ENCODE measurements at regions not wholly inside any gene's neighbourhood (a gene's known extent, or its start where the extent isn't known, plus 50 kb on each side); places are given as distances from the start of the nearest gene placed in this dataset.

- DNase-seq, result no peak
Observed at GRCh38 chr7:18262058-18262457, 233.5 kb upstream of the HDAC9 start.

DNA sequence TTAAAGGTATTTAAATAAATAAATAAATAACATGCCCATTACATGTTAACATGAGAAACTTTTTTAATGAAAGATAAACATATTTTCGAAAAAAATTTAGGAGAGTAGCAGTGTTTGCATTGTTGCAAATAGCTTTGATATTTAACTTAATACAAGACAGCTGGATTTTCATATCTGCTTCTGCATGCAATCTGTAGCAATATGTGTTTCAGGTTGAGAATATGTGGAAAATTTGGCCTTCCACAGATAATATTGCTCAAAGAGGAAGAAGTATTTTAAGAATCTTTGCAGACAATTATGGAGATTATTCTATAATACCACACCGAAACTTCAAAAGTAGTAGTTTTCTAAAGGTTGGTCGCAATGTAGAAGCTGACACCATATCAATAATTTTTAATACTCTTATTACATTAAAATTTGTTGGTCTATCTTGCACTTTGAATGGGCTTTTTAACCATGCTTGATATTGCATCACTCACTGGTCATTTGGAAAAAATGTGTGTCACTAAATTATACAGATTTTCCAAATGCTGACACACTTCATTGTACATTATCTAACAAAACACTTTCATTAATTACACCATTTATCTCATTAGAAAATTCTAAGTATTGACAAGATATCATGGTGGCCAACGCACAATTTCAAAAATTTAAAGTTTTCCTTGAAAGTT, 229.8 kb upstream of the HDAC9 start:
- DNase-seq, result no peak

- no peak for DNase-seq
Observed at GRCh38 chr7:18268571-18268970, 227.0 kb upstream of the HDAC9 start.

- no peak for DNase-seq
Observed at GRCh38 chr7:18276380-18276779, 219.2 kb upstream of the HDAC9 start.

DNA sequence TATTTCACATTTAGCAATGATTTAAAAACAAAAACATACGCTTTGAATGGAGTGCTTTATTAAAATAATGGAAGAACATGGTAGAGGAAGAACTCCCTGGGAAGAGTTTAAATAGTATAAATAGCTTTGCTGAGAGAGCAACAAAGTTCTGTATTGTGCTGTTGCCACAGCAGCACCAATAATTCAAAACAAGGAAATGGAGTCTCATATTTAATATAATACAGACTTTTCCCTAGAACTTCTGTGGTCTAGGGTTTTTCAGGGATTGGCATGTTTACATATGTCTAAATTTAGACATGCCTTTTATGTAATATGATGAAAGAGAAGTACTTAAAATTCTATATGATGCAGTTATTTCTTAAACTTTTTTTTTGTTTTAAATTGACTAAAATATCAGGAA, 217.2 kb upstream of the HDAC9 start:
- no peak for DNase-seq

DNA sequence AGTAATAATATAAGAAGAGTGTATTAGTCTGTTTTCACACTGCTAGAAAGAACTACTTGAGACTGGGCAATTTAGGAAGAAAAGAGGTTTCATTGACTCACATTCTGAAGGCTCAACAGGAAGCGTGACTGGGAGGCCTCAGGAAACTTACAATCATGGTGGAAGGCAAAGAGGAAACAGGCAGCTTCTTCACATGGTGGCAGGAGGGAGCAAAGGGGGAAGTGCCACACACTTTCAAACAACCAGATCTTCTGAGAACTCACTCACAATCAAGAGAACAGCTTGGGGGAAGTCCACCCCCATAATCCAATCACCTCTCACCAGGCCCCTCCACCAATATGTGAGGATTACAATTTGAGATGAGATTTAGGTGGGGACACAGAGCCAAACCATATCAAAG, 212.5 kb upstream of the HDAC9 start:
- no peak for DNase-seq

DNA sequence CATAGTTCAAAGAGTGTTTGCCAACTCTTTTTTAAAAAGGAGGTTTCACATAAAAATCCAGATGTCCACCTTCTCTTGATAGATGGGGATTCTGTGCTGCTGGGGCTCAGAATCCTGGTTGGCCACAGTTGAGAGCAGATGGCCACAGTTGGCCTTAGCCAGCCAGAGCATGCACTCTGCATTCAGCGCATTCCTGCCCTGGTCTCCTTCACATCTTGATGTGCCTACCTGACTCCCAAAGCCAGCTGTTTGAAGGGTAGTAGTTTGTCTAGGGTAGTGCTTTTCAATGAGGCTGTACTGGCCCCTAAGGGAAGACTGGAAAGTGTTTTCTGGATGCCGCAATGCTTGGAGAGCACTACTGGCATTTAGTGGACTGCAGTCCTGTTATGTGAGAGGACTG, 208.1 kb upstream of the HDAC9 start:
- DNase-seq, result no peak

- DNase-seq, result no peak
Observed at GRCh38 chr7:18288322-18289037, 207.1 kb upstream of the HDAC9 start.

DNA sequence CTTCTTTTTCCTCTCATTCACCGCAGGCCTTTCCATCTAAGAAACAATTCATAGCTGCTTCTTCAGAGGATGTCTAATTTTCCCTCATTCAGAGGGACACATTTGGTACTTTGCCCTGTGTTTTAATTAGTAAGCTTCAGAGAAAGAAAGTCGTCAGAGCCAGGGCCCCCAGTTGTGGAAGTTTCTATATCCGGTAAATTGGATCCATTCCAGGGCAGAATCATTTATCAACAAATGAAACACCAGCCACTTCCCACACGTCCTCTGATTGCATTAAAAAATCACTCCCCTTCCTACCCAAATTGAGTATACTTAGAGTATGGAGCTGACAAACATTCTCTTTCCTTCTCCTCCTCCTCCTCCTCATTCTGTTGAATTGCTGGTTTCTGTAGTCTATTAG, 205.8 kb upstream of the HDAC9 start:
- DNase-seq, result no peak

DNA sequence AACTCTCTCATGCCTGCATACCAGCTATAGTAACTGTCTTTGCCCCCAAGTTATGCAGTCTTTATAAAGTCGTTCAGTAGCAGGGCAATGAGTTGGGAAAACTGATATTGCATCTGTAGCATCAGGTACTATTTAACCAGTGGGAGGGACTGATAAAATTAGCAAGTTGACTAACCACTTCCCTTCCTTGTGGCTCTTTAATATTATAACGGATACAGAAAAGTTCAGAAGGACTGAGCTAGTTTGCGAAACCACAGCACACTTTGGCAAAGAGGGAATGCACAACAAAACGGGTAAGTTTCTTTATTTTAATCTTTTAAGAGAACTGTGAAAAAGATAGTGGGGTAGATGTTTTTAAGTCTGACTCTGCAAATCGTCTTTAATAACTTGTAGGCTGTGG, 205.3 kb upstream of the HDAC9 start:
- DNase-seq, result no peak

- DNase-seq, result no peak
Observed at GRCh38 chr7:18290865-18291264, 204.7 kb upstream of the HDAC9 start.

- DNase-seq, result no peak
Observed at GRCh38 chr7:18292584-18292983, 203.0 kb upstream of the HDAC9 start.

DNA sequence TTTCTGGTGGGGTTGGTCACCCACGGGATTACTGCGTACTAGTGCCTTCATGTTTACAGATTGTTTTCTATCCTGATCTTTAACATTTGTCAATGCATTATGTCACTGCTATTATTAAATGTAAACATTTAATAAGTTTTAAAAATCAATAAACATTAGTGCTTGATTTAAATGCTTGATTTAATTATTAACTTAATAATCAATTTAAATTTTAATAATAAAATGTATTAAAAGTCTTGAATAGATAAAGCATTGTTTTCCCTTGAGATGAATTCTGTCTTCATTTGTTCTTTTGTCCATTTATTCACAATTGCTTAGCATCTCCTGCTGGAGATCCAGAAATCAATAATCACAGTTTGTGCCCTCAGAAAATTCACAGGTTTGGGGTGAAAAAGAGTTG, 201.8 kb upstream of the HDAC9 start:
- no peak for DNase-seq

DNA sequence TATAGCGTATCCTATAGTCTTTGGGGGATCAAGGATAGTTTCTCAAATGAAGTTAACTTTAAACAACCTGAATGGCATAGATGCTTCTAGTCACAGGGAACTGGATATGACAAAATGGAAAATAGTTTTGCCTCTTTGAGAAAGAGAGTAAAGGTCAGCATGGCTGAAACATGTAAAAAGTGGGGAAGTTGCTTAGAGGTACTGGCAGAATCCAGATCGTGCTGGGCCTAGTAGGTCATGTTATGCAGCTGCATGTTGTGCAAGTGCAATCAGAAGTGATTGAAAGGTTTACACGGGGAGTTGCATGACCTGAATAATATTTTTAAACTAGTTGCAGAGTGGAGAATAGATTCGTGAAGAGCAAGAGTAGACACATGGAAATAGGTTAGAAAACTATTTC, 201.1 kb upstream of the HDAC9 start:
- DNase-seq, result no peak

DNA sequence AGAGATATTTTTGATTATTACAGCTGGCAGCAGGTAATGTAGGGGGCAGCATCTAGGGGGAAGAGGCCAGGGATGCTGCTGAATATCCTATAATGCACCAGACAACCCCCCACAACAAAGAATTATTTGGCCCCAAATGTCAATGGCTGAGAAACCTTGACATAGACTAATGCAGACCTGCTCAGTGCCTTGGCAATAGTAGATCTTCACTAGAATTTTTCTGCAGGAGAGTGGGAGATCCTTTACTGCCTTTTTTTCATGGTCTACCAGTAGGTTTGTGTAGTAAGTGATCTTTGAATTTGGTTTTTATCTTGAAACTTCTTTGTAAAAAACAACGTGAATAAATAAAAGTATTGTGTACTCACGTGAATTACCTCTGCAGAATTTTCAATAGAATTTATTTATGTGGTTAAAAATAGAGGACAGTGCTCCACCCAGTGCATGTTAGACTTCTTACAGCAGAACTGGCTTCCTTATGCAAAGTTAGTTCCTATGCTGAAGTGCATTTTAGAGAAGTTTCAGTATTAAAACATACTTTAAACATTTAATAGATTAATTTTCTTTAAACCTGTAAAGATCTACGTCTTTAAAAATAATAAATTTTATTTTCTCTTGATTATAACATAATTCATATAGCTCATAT, 199.6 kb upstream of the HDAC9 start:
- no peak for DNase-seq

DNA sequence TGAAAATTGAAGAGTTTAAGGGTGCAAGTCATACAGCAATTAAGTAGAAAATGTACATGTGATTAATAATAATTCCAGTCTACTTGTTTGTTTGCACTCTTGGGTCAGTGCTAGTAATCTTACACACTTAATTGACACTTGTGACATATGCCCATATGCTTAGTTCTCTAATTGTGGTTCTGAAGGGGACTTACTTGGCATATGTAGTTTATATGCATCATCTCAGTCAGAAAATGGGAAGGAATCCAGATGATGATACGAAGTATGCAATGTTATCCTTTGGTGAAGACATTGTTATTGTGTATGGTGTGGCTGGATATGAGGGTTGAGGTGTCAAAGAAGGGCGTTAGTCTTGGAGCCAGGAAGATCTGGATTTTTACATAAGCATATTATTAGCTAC, 193.5 kb upstream of the HDAC9 start:
- no peak for DNase-seq

- no peak for DNase-seq
Observed at GRCh38 chr7:18305866-18306265, 189.7 kb upstream of the HDAC9 start.

- DNase-seq, result no peak
Observed at GRCh38 chr7:18306696-18307095, 188.9 kb upstream of the HDAC9 start.

DNA sequence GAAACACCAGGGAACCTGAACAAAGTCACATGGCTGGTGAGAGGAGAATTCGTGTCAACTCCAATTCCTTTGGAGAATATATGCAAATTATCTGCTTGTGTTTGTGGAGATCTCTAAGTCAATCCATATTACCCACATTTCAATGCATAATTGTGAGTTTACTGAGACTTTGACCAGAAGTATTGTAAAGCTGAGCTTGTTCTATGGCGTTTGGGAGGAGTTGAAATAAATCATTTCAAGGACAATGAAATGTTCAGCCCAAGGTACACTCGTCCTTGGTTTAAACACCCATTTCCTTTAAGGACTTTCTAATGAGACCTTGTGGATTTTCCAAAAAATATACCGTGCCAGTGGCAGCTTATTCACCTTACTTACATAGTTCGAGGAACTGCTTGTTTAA, 186.6 kb upstream of the HDAC9 start:
- DNase-seq, result no peak

DNA sequence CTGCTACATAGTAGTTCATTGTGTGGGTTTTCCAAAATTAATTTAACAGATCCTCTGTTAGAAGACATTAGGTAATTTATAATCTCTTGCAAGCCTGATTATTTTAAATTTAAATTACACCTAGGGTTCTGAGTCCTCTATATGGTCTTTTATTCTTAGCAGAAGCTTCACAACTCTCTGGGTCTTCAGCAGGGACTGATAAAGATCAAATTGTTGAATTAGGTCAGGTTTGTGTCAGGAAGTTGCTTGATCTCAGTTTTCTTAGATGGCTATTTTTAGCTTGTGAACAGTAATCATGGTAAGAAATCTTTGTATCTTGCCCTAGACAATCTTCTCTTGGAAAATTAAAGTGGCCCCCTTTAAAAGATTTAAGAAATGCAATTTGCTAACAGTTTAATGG, 183.1 kb upstream of the HDAC9 start:
- DNase-seq, result no peak

DNA sequence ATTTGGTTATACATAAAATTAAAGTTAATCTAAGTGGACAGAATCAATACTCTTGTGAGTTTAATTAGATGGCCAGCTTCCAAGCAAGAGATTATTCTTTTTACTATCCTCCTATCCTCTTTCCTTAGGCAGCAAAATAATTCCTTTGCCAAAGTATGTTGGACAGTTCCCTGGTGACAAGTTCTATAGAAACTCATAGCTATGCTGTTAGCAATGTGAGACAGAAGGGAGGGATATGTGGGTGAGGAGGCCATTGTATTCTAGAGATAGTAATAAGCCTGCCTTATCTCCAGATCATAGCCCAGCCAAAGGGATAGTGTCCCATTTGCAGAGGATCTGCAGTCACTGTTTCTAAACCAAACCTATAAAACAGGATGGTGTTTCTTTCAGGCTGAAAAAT, 181.6 kb upstream of the HDAC9 start:
- no peak for DNase-seq

DNA sequence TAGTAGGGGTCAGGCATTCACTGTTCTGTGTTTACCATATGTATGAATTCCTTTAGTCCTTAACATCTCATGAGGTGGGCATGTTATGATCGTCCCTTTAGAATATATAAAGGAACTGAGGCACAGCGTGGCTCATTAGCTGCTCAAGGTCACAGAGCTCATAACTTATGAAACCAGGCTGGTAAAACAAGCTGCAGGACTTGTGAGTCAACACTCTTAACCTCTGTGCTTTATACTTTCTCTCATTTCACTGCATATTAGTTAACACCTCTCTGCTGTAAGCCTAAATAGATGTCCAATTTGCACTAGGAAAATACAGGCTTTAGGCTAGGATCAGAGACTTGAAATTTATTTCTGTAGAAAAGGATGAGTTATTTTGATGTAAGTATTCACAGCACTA, 180.3 kb upstream of the HDAC9 start:
- no peak for DNase-seq

GRCh38 chr7:18317941-18318340, 177.6 kb upstream of the HDAC9 start:
- DNase-seq, result no peak

GRCh38 chr7:18320422-18320821, 175.1 kb upstream of the HDAC9 start:
- no peak for DNase-seq

Data from activated CD4-positive, alpha-beta T cell treated with anti-CD3 and anti-CD28 coated beads for 4 hours (primary cell).